Loucy (cell line): ENCODE measurements at regions not wholly inside any gene's neighbourhood (a gene's known extent, or its start where the extent isn't known, plus 50 kb on each side); places are given as distances from the start of the nearest gene placed in this dataset.

Experiments used
- H2AFZ ChIP-seq: fragments of 200-600 bp; sonication (generic); 2 replicates; pipeline ENCODE4 v1.6.0; 2016; ENCODE audit warnings: antibody characterized with exemption, mild to moderate bottlenecking, low read length, moderate library complexity
- H3F3A ChIP-seq: fragments of 200-600 bp; 2 replicates; pipeline ENCODE4 v1.6.0; 2016; ENCODE audit warnings: antibody characterized with exemption, low read depth, mild to moderate bottlenecking
- H3K27me3 ChIP-seq: fragments of 200-600 bp; sonication (generic); 2 replicates; pipeline ENCODE4 v1.6.1; 2014; ENCODE audit warnings: low read length, mild to moderate bottlenecking; ENCODE audit not compliant: insufficient read depth, poor library complexity, severe bottlenecking
- H3K36me3 ChIP-seq: fragments of 200-600 bp; sonication (generic); 2 replicates; pipeline ENCODE4 v1.6.1; 2016; ENCODE audit warnings: low read length; ENCODE audit not compliant: insufficient read depth
- H3K4me1 ChIP-seq: fragments of 200-600 bp; sonication (generic); 2 replicates; pipeline ENCODE4 v1.5.1; 2014; ENCODE audit warnings: low read length, mild to moderate bottlenecking; ENCODE audit not compliant: insufficient read depth, poor library complexity, severe bottlenecking
- H3K4me2 ChIP-seq: fragments of 200-600 bp; sonication (generic); 2 replicates; pipeline ENCODE4 v1.6.0; 2014; ENCODE audit warnings: antibody characterized with exemption, low read length, low read depth, mild to moderate bottlenecking; ENCODE audit not compliant: poor library complexity, severe bottlenecking
- H3K4me3 ChIP-seq: fragments of 200-600 bp; sonication (generic); 2 replicates; pipeline ENCODE4 v1.5.1; 2014; ENCODE audit warnings: low read length, mild to moderate bottlenecking, mixed read lengths; ENCODE audit not compliant: poor library complexity, severe bottlenecking
- H3K79me2 ChIP-seq: fragments of 200-600 bp; sonication (generic); 2 replicates; pipeline ENCODE4 v1.6.1; 2014; ENCODE audit warnings: low read length; ENCODE audit not compliant: insufficient read depth
- H3K9ac ChIP-seq: fragments of 200-600 bp; sonication (generic); 2 replicates; pipeline ENCODE4 v1.6.0; 2014; ENCODE audit warnings: mild to moderate bottlenecking, low read depth, low read length, moderate library complexity; ENCODE audit not compliant: poor library complexity, severe bottlenecking
- H3K9me2 ChIP-seq: fragments of 200-600 bp; sonication (generic); replicated peaks from 2 replicates; pipeline ENCODE4 v1.6.1; 2016; ENCODE audit warnings: low read depth, low read length, mixed read lengths
- H3K9me3 ChIP-seq: fragments of 200-600 bp; sonication (generic); 2 replicates; pipeline ENCODE4 v1.6.1; 2014; ENCODE audit warnings: mild to moderate bottlenecking, antibody characterized with exemption, low read length, low read depth; ENCODE audit not compliant: insufficient read depth
- H4K20me1 ChIP-seq: fragments of 200-600 bp; sonication (generic); 2 replicates; pipeline ENCODE4 v1.6.0; 2014; ENCODE audit warnings: antibody characterized with exemption, low read length, mild to moderate bottlenecking; ENCODE audit not compliant: insufficient read depth, poor library complexity, severe bottlenecking
- CTCF ChIP-seq: fragments of 200-600 bp; sonication (generic); conservative IDR thresholded peaks from 2 replicates; pipeline ENCODE4 v1.5.1; 2014; ENCODE audit warnings: mild to moderate bottlenecking, antibody characterized with exemption, low read length
- EZH2phosphoT487 ChIP-seq: fragments of 200-600 bp; IDR thresholded peaks from 2 replicates; pipeline ENCODE4 v1.6.1; 2018; ENCODE audit warnings: antibody characterized with exemption, mild to moderate bottlenecking, moderate library complexity, borderline replicate concordance

GRCh38 chr4:45693746-45694145 is 430.1 kb downstream of the GABRG1 start:
- no peaks in the 10 kb centered on the region for H3K79me2 ChIP-seq
- no peaks in the 10 kb centered on the region for H3K36me3 ChIP-seq
- H3K4me2 ChIP-seq, result no peak overlapping the region
- no peaks in the 10 kb centered on the region for H4K20me1 ChIP-seq
- no peaks in the 10 kb centered on the region for H3K9me3 ChIP-seq
- no peak overlapping the region for H2AFZ ChIP-seq
- no peaks in the 10 kb centered on the region; the same call in 1 of the 2 replicates for H3K9me2 ChIP-seq
- H3K9ac ChIP-seq, result no peak overlapping the region
- TF ChIP-seq CTCF (no peak), EZH2phosphoT487 (no peak)
- H3K27me3 ChIP-seq, result no peaks in the 10 kb centered on the region
- H3K4me3 ChIP-seq, result no peak overlapping the region
- no peaks in the 10 kb centered on the region for H3F3A ChIP-seq
- no peaks in the 10 kb centered on the region for H3K4me1 ChIP-seq

- TF ChIP-seq EZH2phosphoT487 (no peak), CTCF (no peak; the same call in 1 of the 2 replicates)
- no peak overlapping the region for H2AFZ ChIP-seq
These were observed 431.6 kb downstream of the GABRG1 start for GRCh38 chr4:45692131-45692735.

GRCh38 chr4:45688341-45688740 is 435.5 kb downstream of the GABRG1 start:
- no peak for TF ChIP-seq EZH2phosphoT487
- TF ChIP-seq CTCF, result no peak
- H3F3A ChIP-seq, result no peaks in the 10 kb centered on the region

More at GRCh38 chr4:45692131-45692735, 431.6 kb downstream of the GABRG1 start:
- no peaks in the 10 kb centered on the region for H4K20me1 ChIP-seq
- H3K79me2 ChIP-seq, result no peaks in the 10 kb centered on the region
- H3F3A ChIP-seq, result no peaks in the 10 kb centered on the region
- no peak overlapping the region for H3K9ac ChIP-seq
- no peaks in the 10 kb centered on the region for H3K9me3 ChIP-seq
- no peaks in the 10 kb centered on the region; the same call in 1 of the 2 replicates for H3K9me2 ChIP-seq
- peaks cover 5% of the 10 kb centered on the region for H3K4me1 ChIP-seq
- no peak overlapping the region for H3K4me2 ChIP-seq
- no peaks in the 10 kb centered on the region for H3K27me3 ChIP-seq
- no peaks in the 10 kb centered on the region for H3K36me3 ChIP-seq
- no peak overlapping the region for H3K4me3 ChIP-seq

More at GRCh38 chr4:45688341-45688740, 435.5 kb downstream of the GABRG1 start:
- Histone ChIP-seq H3K4me1 (peaks cover 5% of the 10 kb centered on the region), H3K9me3 (no peaks in the 10 kb centered on the region), H4K20me1 (no peaks in the 10 kb centered on the region), H3K9ac (no peak overlapping the region), H3K9me2 (no peaks in the 10 kb centered on the region; the same call in 1 of the 2 replicates), H3K36me3 (no peaks in the 10 kb centered on the region), H2AFZ (no peak overlapping the region), H3K4me3 (no peak overlapping the region), H3K27me3 (no peaks in the 10 kb centered on the region), H3K4me2 (peak overlapping the region; percentile 4), H3K79me2 (no peaks in the 10 kb centered on the region)
